Psoas muscle (tissue), 7 donors: ENCODE measurements at regions not wholly inside any gene's neighbourhood (a gene's known extent, or its start where the extent isn't known, plus 50 kb on each side); places are given as distances from the start of the nearest gene placed in this dataset.

Source experiments
- ATAC-seq, 4 donors: fragments of 200-7000 bp; cut with Tn5 transposase; one replicate each; pipeline ENCODE4 v1.9.1; 2020; ENCODE audit warnings: moderate library complexity in 3 of 4, mild to moderate bottlenecking in 2 of 4
- DNase-seq, 2 donors: peaks; one replicate each; pipeline ENCODE4 v3.0.0-alpha.2; 2020
- H3K27ac ChIP-seq: fragments of 200-600 bp; one replicate; pipeline ENCODE4 v1.8.0; 2022
- H3K27me3 ChIP-seq, 3 donors: fragments of 200-600 bp in 1 of 3; one replicate each; pipeline versions ENCODE4 v1.6.1 to v1.8.0; 2013 to 2022; ENCODE audit warnings: low read length in 2 of 3, mild to moderate bottlenecking in 2 of 3, moderate library complexity in 1 of 3; ENCODE audit not compliant: insufficient read depth in 3 of 3
- H3K36me3 ChIP-seq, 2 donors: fragments of 200-600 bp in 1 of 2; one replicate each; pipeline versions ENCODE4 v1.6.1 to v1.8.0; 2013 to 2022; ENCODE audit warnings: low read depth in 1 of 2, mild to moderate bottlenecking in 1 of 2, moderate library complexity in 1 of 2; ENCODE audit not compliant: insufficient read depth in 1 of 2
- H3K4me1 ChIP-seq: fragments of 200-600 bp; one replicate; pipeline ENCODE4 v1.8.0; 2022
- H3K4me3 ChIP-seq: fragments of 200-600 bp; one replicate; pipeline ENCODE4 v1.8.0; 2022; ENCODE audit warnings: mild to moderate bottlenecking
- H3K9me3 ChIP-seq: fragments of 200-600 bp; one replicate; pipeline ENCODE4 v1.8.0; 2022
- CTCF ChIP-seq: fragments of 200-600 bp; IDR thresholded peaks from one replicate; pipeline ENCODE4 v1.8.0; 2022; ENCODE audit warnings: antibody characterized with exemption
- WGBS, 3 donors: extraction: QIAGEN DNeasy Blood & Tissue Kit; methylation state at CpG; one replicate each; pipeline versions ENCODE4 v1.1.6 to v1.1.7; 2013; 5-methylcytosine and 5-hydroxymethylcytosine counted together
- intact Hi-C, 2 donors: fragments of 100-400 bp; cut with DNase I; formaldehyde crosslinking; loops; one replicate each; pipeline versions ENCODE4 v1.11.0 to v1.14.2; 2022
- donor health status: healthy with polysubstance abuse.
- donor health status: DM: no; HTN: no; CAD: no; lungs with moderate emphysema.
- donor health status: Bipolar disorder and iron deficiency.
- donor health status: healthy.
- donor health status: DM: yes; HTN: yes; CAD: no.
- donor health status: DM: no; HTN: no; CAD: no.
- donor health status: DM: yes; HTN: yes; CAD: no.

GRCh38 chr2:225114786-225115323, 72.6 kb upstream of the DOCK10 start:
- ATAC-seq (no peak), DNase-seq (no peak)
- TF ChIP-seq CTCF = no peak
- Histone ChIP-seq H3K27ac (peak overlapping the region; percentile 46), H3K9me3 (no peaks in the 10 kb centered on the region), H3K27me3 (no peaks in the 10 kb centered on the region), H3K36me3 (no peaks in the 10 kb centered on the region), H3K4me3 (no peak overlapping the region), H3K4me1 (peaks cover 4% of the 10 kb centered on the region)
- intact Hi-C loops = no loop called here
- WGBS, 3 donors = 82 to 86% (median 86%) methylated on average over 2 of the region's 2 CpGs

DNA sequence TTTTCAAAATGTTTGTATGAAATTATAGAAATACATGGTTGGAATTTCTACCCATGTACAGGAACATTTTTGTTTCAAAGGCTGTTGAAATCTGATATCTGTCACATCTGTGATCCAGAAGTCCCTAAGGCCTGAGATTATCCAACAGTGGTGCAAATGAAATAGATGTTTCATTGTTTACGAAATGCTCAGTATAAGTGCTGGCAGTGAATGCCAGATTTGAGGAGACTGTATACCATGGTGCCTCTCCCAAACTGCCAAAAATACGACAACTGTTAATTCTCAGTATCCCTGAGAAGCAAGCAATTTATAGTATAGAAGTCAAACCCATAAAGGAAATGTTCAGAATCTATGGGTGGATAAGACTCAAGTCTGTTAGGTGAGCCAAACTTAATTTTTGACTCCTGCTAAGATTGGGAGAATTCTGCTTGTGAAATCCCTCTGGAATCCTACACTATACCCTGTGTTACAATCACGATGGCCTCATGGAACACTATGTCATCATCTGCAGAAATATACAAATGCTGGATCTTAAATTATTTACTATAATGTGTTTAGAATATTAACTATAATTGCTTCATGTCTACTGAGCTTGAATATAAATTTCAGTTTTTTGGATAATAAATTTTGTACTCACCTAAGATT, 71.2 kb upstream of the DOCK10 start:
- no peak for TF ChIP-seq CTCF

DNA sequence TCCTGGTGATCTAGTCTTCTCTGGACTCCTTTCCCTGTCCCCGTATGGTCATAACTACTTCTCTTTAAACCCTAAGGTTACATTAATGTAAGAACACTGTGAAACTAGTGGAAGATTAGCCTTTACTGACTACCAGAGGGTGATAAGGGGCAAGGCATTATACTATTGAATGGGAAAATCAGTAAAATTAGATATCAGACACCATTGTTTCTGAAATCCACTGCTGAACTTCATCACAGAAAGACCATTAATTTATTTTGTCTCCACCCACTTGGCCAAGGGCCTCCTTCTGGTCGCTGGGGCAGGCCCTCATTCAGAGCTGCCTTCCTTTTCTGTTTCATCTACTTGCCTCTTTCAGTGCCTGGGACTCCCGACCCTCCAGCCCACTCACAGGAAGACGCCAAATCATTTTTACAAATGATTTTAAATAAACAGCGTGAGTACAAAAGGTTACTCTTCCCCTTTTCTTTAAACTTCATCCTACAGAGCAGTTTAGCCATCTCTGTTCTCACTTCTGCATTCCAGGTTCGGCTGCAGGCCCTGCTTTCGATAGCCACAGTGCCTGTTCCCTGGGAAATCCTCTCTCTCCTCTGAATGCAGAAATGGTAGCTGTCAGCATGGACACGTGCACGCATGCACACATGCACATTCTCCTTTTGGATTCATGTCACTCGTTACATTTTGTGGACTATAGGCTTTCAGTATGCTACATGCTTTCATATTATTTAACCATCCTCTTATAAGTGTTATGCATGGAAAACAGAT, 70.3 kb upstream of the DOCK10 start:
- ATAC-seq = no peak
- intact Hi-C loops = no loop called here
- H3K9me3 ChIP-seq = no peaks in the 10 kb centered on the region
- peak overlapping the region; percentile 12 for H3K27ac ChIP-seq
- no peaks in the 10 kb centered on the region for H3K36me3 ChIP-seq
- no peak overlapping the region for H3K4me3 ChIP-seq
- peaks cover 4% of the 10 kb centered on the region for H3K4me1 ChIP-seq
- H3K27me3 ChIP-seq = no peaks in the 10 kb centered on the region
- TF ChIP-seq CTCF = no peak
- 83 to 86% (median 85%) methylated on average over 10 of the region's 10 CpGs for WGBS, 3 donors
- DNase-seq = peak in 1 of 2 donors; percentile 42

More for the DNA sequence above, 71.2 kb upstream of the DOCK10 start:
- Histone ChIP-seq H3K36me3 (no peaks in the 10 kb centered on the region), H3K27ac (peak overlapping the region; percentile 11), H3K4me3 (no peak overlapping the region), H3K4me1 (peaks cover 4% of the 10 kb centered on the region), H3K27me3 (no peaks in the 10 kb centered on the region), H3K9me3 (no peaks in the 10 kb centered on the region)
- intact Hi-C loops = no loop called here
- WGBS, 3 donors = 43 to 64% (median 52%) methylated on average over 3 of the region's 3 CpGs
- DNase-seq (no peak), ATAC-seq (no peak)

- no peak for ATAC-seq
- H3K4me3 ChIP-seq = no peak overlapping the region
- no peak for DNase-seq
- intact Hi-C loops = no loop called here
- H3K27me3 ChIP-seq = no peaks in the 10 kb centered on the region
- TF ChIP-seq CTCF = no peak
- no peaks in the 10 kb centered on the region for H3K36me3 ChIP-seq
- no peaks in the 10 kb centered on the region for H3K4me1 ChIP-seq
- H3K27ac ChIP-seq = no peak overlapping the region
- no peaks in the 10 kb centered on the region for H3K9me3 ChIP-seq
Measured at GRCh38 chr2:225108805-225109204, 66.5 kb upstream of the DOCK10 start.
